Anterior cingulate cortex (tissue), 58 donors: ENCODE measurements at regions not wholly inside any gene's neighbourhood (a gene's known extent, or its start where the extent isn't known, plus 50 kb on each side); places are given as distances from the start of the nearest gene placed in this dataset.
"Not testable (repeated sequence)": the region's sequence is repeated elsewhere in the genome, so short reads cannot be mapped to it uniquely, and the experiment has no call there.

ENCODE experiments used
- DNase-seq, 58 donors: peaks; one replicate each; lab custom pipeline; 2025; lab: John Stamatoyannopoulos, UW

- DNase-seq, result peak in 1 of 58 donors; percentile 11
Measured at GRCh38 chr5:8829323-8830029, 716.4 kb downstream of the SEMA5A start.

GRCh38 chr5:8831251-8831650 lies 714.6 kb downstream of the SEMA5A start:
- DNase-seq, result no peak

- DNase-seq, result no peak
Measured at GRCh38 chr5:8831854-8832253, 714.0 kb downstream of the SEMA5A start.

GRCh38 chr5:8839361-8840055 lies 706.4 kb downstream of the SEMA5A start:
- peak in 56 of 58 donors; percentile 10 to 92 (median 70) for DNase-seq

- no peak for DNase-seq
Measured at GRCh38 chr5:8840237-8840636, 705.6 kb downstream of the SEMA5A start.

GRCh38 chr5:8840746-8841145 lies 705.1 kb downstream of the SEMA5A start:
- DNase-seq, result not testable (repeated sequence)

- peak in 32 of 58 donors; percentile 10 to 74 (median 42) for DNase-seq
Measured at GRCh38 chr5:8842971-8843551, 702.8 kb downstream of the SEMA5A start.

- DNase-seq, result peak in 25 of 58 donors; percentile 7 to 67 (median 33)
Measured at GRCh38 chr5:8843771-8844170, 702.1 kb downstream of the SEMA5A start.

- DNase-seq, result no peak
Measured at GRCh38 chr5:8844206-8844605, 701.7 kb downstream of the SEMA5A start.

- no peak for DNase-seq
Measured at GRCh38 chr5:8844847-8845246, 701.0 kb downstream of the SEMA5A start.

GRCh38 chr5:8845296-8845695 lies 700.6 kb downstream of the SEMA5A start:
- no peak for DNase-seq

GRCh38 chr5:8848366-8848765 lies 697.5 kb downstream of the SEMA5A start:
- no peak for DNase-seq

- peak in 1 of 58 donors; percentile 15 for DNase-seq
Measured at GRCh38 chr5:8848997-8849594, 696.8 kb downstream of the SEMA5A start.

GRCh38 chr5:8851101-8851500 lies 694.8 kb downstream of the SEMA5A start:
- no peak for DNase-seq

GRCh38 chr5:8857051-8857450 lies 688.8 kb downstream of the SEMA5A start:
- no peak for DNase-seq

- no peak for DNase-seq
Measured at GRCh38 chr5:8861764-8862163, 684.1 kb downstream of the SEMA5A start.

- DNase-seq, result no peak
Measured at GRCh38 chr5:8864053-8864452, 681.8 kb downstream of the SEMA5A start.

GRCh38 chr5:8865266-8865665 lies 680.6 kb downstream of the SEMA5A start:
- no peak for DNase-seq

GRCh38 chr5:8865686-8866374 lies 680.0 kb downstream of the SEMA5A start:
- DNase-seq, result peak in 1 of 58 donors; percentile 18

- no peak for DNase-seq
Measured at GRCh38 chr5:8868283-8868682, 677.6 kb downstream of the SEMA5A start.

GRCh38 chr5:8869932-8870331 lies 675.9 kb downstream of the SEMA5A start:
- DNase-seq, result no peak
